ENCODE measurements at regions not wholly inside any gene's neighbourhood (a gene's known extent, or its start where the extent isn't known, plus 50 kb on each side); places are given as distances from the start of the nearest gene placed in this dataset.

GRCh38 chr18:29892960-29893558, 1149.5 kb downstream of the DSC3 start:
- Histone ChIP-seq H4K20me1 (ENCODE audit: control insufficient read depth, insufficient read depth, insufficient read length) (no peaks in the 10 kb centered on the region), H4K91ac (ENCODE audit: insufficient read length, low read depth, low read length) (no peak overlapping the region), H3K23ac (ENCODE audit: insufficient read length, low read depth, low read length) (no peak overlapping the region), H2BK12ac (ENCODE audit: insufficient read length, low read depth, low read length) (no peak overlapping the region), H3T11ph (ENCODE audit: low read length) (no peak overlapping the region), H3K9ac (ENCODE audit: extremely low read depth, insufficient read length, low read length) (no peak overlapping the region), H3K9me3 (ENCODE audit: control insufficient read depth, low read depth, low read length) (no peaks in the 10 kb centered on the region), H2BK15ac (ENCODE audit: low read depth, low read length) (no peak overlapping the region), H4K8ac (replicated peaks; ENCODE audit: insufficient read length, low read depth, low read length) (no peak overlapping the region), H3K27me3 (ENCODE audit: insufficient read depth, low read length) (no peaks in the 10 kb centered on the region), H3K79me2 (ENCODE audit: insufficient read depth, low read length) (no peaks in the 10 kb centered on the region), H3K18ac (ENCODE audit: insufficient read length, low read depth, low read length) (no peak overlapping the region), H3K4me1 (ENCODE audit: insufficient read depth, low read length) (no peaks in the 10 kb centered on the region), H3K4ac (ENCODE audit: low read depth, low read length) (no peak overlapping the region), H2BK120ac (ENCODE audit: low read depth, low read length, poor library complexity, severe bottlenecking) (no peak overlapping the region), H3K4me2 (ENCODE audit: insufficient read depth, insufficient read length, low read length) (no peak overlapping the region), H4K5ac (ENCODE audit: insufficient read length, low read depth, low read length) (no peak overlapping the region), H3K27ac (ENCODE audit: insufficient read length, low read depth, low read length) (no peak overlapping the region), H3K56ac (ENCODE audit: insufficient read length, low read depth, low read length) (no peak overlapping the region), H2AK5ac (ENCODE audit: insufficient read length, low read length) (no peak overlapping the region), H2BK20ac (ENCODE audit: low read depth, low read length, poor library complexity, severe bottlenecking) (no peak overlapping the region), H3K79me1 (ENCODE audit: insufficient read depth, low read depth, low read length, poor library complexity, severe bottlenecking) (no peaks in the 10 kb centered on the region), H2AFZ (ENCODE audit: low read length) (no peak overlapping the region), H3K14ac (ENCODE audit: insufficient read depth, low read length) (no peak overlapping the region), H3K23me2 (ENCODE audit: insufficient read length, low read depth, low read length, poor library complexity, severe bottlenecking) (no peaks in the 10 kb centered on the region), H2BK5ac (ENCODE audit: insufficient read length, low read length) (no peak overlapping the region)
- Mint-ChIP-seq H3K4me1 (no peaks in the 10 kb centered on the region), H3K4me3 (no peak overlapping the region), H3K27me3 (ENCODE audit: low read depth) (no peaks in the 10 kb centered on the region), H3K9me3 (peaks cover 0 to 3% of the 10 kb centered on the region in 2 experiments; a peak in 1 of 5 replicates), H3K27ac (no peak overlapping the region), H3K36me3 (ENCODE audit: insufficient read depth in 1 of 3, low read depth in 3 of 3) (peaks cover 0 to 4% (median 0%) of the 10 kb centered on the region in 3 experiments; a peak in 1 of 7 replicates)
- peak; percentile 78 for TF ChIP-seq CTCF (conservative IDR thresholded peaks at IDR 0.05)
- DNase-seq, result no peak
- WGBS (ENCODE audit: extremely low coverage, insufficient read length, low lambda C conversion rate), result no CpG with 5 or more reads among the region's 2 CpGs
